K562 (cell line): ENCODE measurements at regions not wholly inside any gene's neighbourhood (a gene's known extent, or its start where the extent isn't known, plus 50 kb on each side); places are given as distances from the start of the nearest gene placed in this dataset.

Experiments used
- ATAC-seq: fragments of 200-7000 bp; cut with Tn5 transposase; 3 replicates; pipeline ENCODE4 v1.9.1; 2020; ENCODE audit warnings: moderate library complexity
- BruUV-seq: library from RNA; stranded (reverse); fragments of 400-500 nt; replicated peaks from 2 replicates; lab custom pipeline; 2021; lab: Mats Ljungman, UMichigan
- CTCF ChIA-PET: fragments of 300-600 bp; formaldehyde crosslinking; extraction: SDS; loops from one replicate; lab custom pipeline; 2021; ENCODE audit warnings: low intra/inter-chr PET ratio; lab: Yijun Ruan, JAX
- POLR2A ChIA-PET: fragments of 300-600, 350-650 bp; sonication (Branson Sonifier 250); formaldehyde crosslinking; extraction: SDS; loops from one replicate; lab custom pipeline; 2021; ENCODE audit warnings: antibody characterized with exemption, inconsistent platforms; lab: Yijun Ruan, JAX
- DNase-seq, 4 experiments: peaks; one replicate each; pipeline versions ENCODE4 v3.0.0 to v3.0.0-alpha.2; 2011 to 2018; ENCODE audit warnings: low spot score in 3 of 4, mixed read lengths in 3 of 4; ENCODE audit errors: extremely low read depth in 1 of 4
- FAIRE-seq: peaks from 2 replicates; lab custom pipeline; 2011; peaks lifted over from hg19 to GRCh38; lab: Jason Lieb, UNC
- H2AFZ ChIP-seq: 2 replicates; pipeline ENCODE4 v1.6.0; 2011; ENCODE audit warnings: low read depth, low read length, control low read depth, inconsistent platforms
- H3K27ac ChIP-seq: fragments of 200-600 bp; 3 replicates; pipeline ENCODE4 v1.8.0; 2011; ENCODE audit warnings: low read depth, mild to moderate bottlenecking, control low read depth, inconsistent platforms, low read length, moderate library complexity, mixed read lengths; ENCODE audit errors: extremely low read depth
- H3K27me3 ChIP-seq, 2 experiments: fragments of 300-600 bp in 1 of 2; 2 replicates in 1 of 2; 3 replicates in 1 of 2; pipeline versions ENCODE4 v1.6.0 to v1.8.0; 2011; ENCODE audit warnings: inconsistent platforms in 2 of 2, low read length in 2 of 2, mild to moderate bottlenecking in 1 of 2, mixed read lengths in 1 of 2, moderate library complexity in 1 of 2; ENCODE audit not compliant: control insufficient read depth in 2 of 2, insufficient read depth in 2 of 2
- H3K36me3 ChIP-seq: fragments of 300-600 bp; 3 replicates; pipeline ENCODE4 v1.8.0; 2011; ENCODE audit warnings: mild to moderate bottlenecking, low read length, inconsistent platforms; ENCODE audit not compliant: control insufficient read depth, insufficient read depth
- H3K4me1 ChIP-seq, 2 experiments: fragments of 200-600 bp in 1 of 2; replicated peaks in 1 of 2; 2 replicates in 1 of 2; 3 replicates in 1 of 2; pipeline versions ENCODE4 v1.5.1 to v1.8.0; 2011; ENCODE audit warnings: inconsistent platforms in 2 of 2, low read length in 2 of 2, mild to moderate bottlenecking in 1 of 2, mixed read lengths in 1 of 2, moderate library complexity in 1 of 2; ENCODE audit not compliant: control insufficient read depth in 2 of 2, insufficient read depth in 2 of 2
- H3K4me2 ChIP-seq: 2 replicates; pipeline ENCODE4 v1.6.1; 2011; ENCODE audit warnings: low read length, control low read depth, inconsistent platforms, mixed read lengths; ENCODE audit not compliant: insufficient read depth
- H3K4me3 ChIP-seq: fragments of 200-600 bp; sonication (generic), shearing (Covaris generic); 2 replicates; pipeline ENCODE4 v1.5.1; 2016; ENCODE audit warnings: control low read depth, inconsistent platforms
- H3K79me2 ChIP-seq: fragments of 200-600 bp; 3 replicates; pipeline ENCODE4 v1.8.0; 2011; ENCODE audit warnings: low read length, inconsistent platforms; ENCODE audit not compliant: control insufficient read depth, insufficient read depth
- H3K9ac ChIP-seq, 2 experiments: 2 replicates each; pipeline versions ENCODE4 v1.6.0 to v1.6.1; 2011; ENCODE audit warnings: low read depth in 2 of 2, low read length in 2 of 2, control low read depth in 1 of 2, inconsistent platforms in 1 of 2, mild to moderate bottlenecking in 1 of 2, mixed read lengths in 1 of 2; ENCODE audit not compliant: insufficient read depth in 1 of 2
- H3K9me1 ChIP-seq: one replicate; pipeline ENCODE4 v1.6.0; 2011; ENCODE audit warnings: inconsistent platforms, mild to moderate bottlenecking, low read length, moderate library complexity; ENCODE audit not compliant: control insufficient read depth, insufficient read depth
- H3K9me3 ChIP-seq: replicated peaks from 2 replicates; pipeline ENCODE4 v1.5.1; 2011; ENCODE audit warnings: low read depth, low read length, inconsistent platforms; ENCODE audit not compliant: control insufficient read depth, insufficient read depth
- H4K20me1 ChIP-seq: replicated peaks from 2 replicates; pipeline ENCODE4 v1.6.1; 2011; ENCODE audit warnings: low read length, inconsistent platforms, mixed read lengths; ENCODE audit not compliant: control insufficient read depth, insufficient read depth
- E2F1 ChIP-seq: sonication (generic); formaldehyde crosslinking; IDR thresholded peaks from 2 replicates; pipeline ENCODE4 v1.8.1; 2023; ENCODE audit warnings: mild to moderate bottlenecking, missing genetic modification reagents, moderate library complexity
- NELFE ChIP-seq: IDR thresholded peaks from 2 replicates; pipeline ENCODE4 v1.6.1; 2011; ENCODE audit warnings: mild to moderate bottlenecking; ENCODE audit not compliant: insufficient read depth, insufficient read length
- SMC3 ChIP-seq: conservative IDR thresholded peaks from 2 replicates; pipeline ENCODE4 v1.6.1; 2011; ENCODE audit warnings: low read depth, low read length, improper control_type of control experiment; ENCODE audit not compliant: insufficient read depth
- ZNF133 ChIP-seq: fragments of 250-450 bp; sonication (Bioruptor Pico); IDR thresholded peaks from 2 replicates; pipeline ENCODE4 v1.4.0; 2020; ENCODE audit warnings: mild to moderate bottlenecking
- ZNF282 ChIP-seq: sonication (generic); formaldehyde crosslinking; IDR thresholded peaks from 2 replicates; pipeline ENCODE4 v1.8.1; 2023; ENCODE audit warnings: missing genetic modification reagents
- ZNF57 ChIP-seq: fragments of 450-650 bp; formaldehyde crosslinking; IDR thresholded peaks from 2 replicates; pipeline ENCODE4 v1.4.0; 2020; ENCODE audit warnings: mild to moderate bottlenecking, moderate library complexity
- ZZZ3 ChIP-seq: fragments of 450-650 bp; IDR thresholded peaks from 2 replicates; pipeline ENCODE4 v1.6.1; 2016; ENCODE audit warnings: antibody characterized with exemption, mild to moderate bottlenecking, moderate library complexity
- WGBS: fragments of 100-300 bp; shearing (Covaris generic); methylation state at CpG from one replicate; pipeline ENCODE4 v1.1.6; 2016; ENCODE audit warnings: low coverage, mixed read lengths; ENCODE audit not compliant: insufficient coverage; ENCODE audit errors: missing lambda C conversion rate; 5-methylcytosine and 5-hydroxymethylcytosine counted together
- in situ Hi-C: fragments of 300-500 bp; cut with MboI; formaldehyde crosslinking; loops from 4 replicates; pipeline ENCODE4 v1.15.0; 2018; ENCODE audit warnings: inconsistent platforms, mixed read lengths
- intact Hi-C: fragments of 100-400 bp; cut with micrococcal nuclease; formaldehyde crosslinking; loops from 2 replicates; pipeline ENCODE4 v1.14.2; 2022
- TF ChIP-seq, protein P1 (sequence below): sonication (generic); formaldehyde crosslinking; IDR thresholded peaks from 2 replicates; pipeline ENCODE4 v1.8.0; 2022; ENCODE audit warnings: mild to moderate bottlenecking, missing genetic modification reagents
- TF ChIP-seq, protein P2 (sequence below): sonication (generic); formaldehyde crosslinking; IDR thresholded peaks from 2 replicates; pipeline ENCODE4 v1.8.0; 2023; ENCODE audit warnings: mild to moderate bottlenecking, missing genetic modification reagents

- TF ChIP-seq, protein P1, sequence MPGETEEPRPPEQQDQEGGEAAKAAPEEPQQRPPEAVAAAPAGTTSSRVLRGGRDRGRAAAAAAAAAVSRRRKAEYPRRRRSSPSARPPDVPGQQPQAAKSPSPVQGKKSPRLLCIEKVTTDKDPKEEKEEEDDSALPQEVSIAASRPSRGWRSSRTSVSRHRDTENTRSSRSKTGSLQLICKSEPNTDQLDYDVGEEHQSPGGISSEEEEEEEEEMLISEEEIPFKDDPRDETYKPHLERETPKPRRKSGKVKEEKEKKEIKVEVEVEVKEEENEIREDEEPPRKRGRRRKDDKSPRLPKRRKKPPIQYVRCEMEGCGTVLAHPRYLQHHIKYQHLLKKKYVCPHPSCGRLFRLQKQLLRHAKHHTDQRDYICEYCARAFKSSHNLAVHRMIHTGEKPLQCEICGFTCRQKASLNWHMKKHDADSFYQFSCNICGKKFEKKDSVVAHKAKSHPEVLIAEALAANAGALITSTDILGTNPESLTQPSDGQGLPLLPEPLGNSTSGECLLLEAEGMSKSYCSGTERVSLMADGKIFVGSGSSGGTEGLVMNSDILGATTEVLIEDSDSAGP = no peak
- no peak for TF ChIP-seq E2F1
Measured at GRCh38 chr5:2000591-2000990, 117.9 kb upstream of the IRX4 start (continued).

GRCh38 chr5:1999794-2000193 lies 117.1 kb upstream of the IRX4 start:
- no peaks in the 10 kb centered on the region for H3K9me1 ChIP-seq
- POLR2A ChIA-PET = no interaction called here
- TF ChIP-seq, protein P2, sequence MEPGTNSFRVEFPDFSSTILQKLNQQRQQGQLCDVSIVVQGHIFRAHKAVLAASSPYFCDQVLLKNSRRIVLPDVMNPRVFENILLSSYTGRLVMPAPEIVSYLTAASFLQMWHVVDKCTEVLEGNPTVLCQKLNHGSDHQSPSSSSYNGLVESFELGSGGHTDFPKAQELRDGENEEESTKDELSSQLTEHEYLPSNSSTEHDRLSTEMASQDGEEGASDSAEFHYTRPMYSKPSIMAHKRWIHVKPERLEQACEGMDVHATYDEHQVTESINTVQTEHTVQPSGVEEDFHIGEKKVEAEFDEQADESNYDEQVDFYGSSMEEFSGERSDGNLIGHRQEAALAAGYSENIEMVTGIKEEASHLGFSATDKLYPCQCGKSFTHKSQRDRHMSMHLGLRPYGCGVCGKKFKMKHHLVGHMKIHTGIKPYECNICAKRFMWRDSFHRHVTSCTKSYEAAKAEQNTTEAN (CRISPR knock-in tag) = no peak
- TF ChIP-seq SMC3 = no peak
- no peak for TF ChIP-seq ZNF57
- no peak for TF ChIP-seq ZNF133
- no peak for TF ChIP-seq ZNF282 (CRISPR knock-in tag)
- no peak for TF ChIP-seq NELFE
- TF ChIP-seq ZZZ3 = no peak
- TF ChIP-seq, all 486 proteins: peak for 0
- ATAC-seq (no peak), FAIRE-seq (no peak), DNase-seq (no peak)
- no peaks in the 10 kb centered on the region for H3K4me1 ChIP-seq
- H3K4me3 ChIP-seq = no peak overlapping the region
- peaks cover 15 to 54% of the 10 kb centered on the region in 2 experiments; a peak in 4 of 5 replicates for H3K27me3 ChIP-seq
- no TSS peak for BruUV-seq
- CTCF ChIA-PET = no interaction called here
- H2AFZ ChIP-seq = no peak overlapping the region
- no peak overlapping the region for H3K9ac ChIP-seq
- H3K4me2 ChIP-seq = no peak overlapping the region
- in situ Hi-C loops (no loop called here), intact Hi-C loops (no loop called here)
- 0% methylated on average over 6 of the region's 6 CpGs for WGBS
- H4K20me1 ChIP-seq = peaks cover 8% of the 10 kb centered on the region
- no peaks in the 10 kb centered on the region for H3K36me3 ChIP-seq
- no peaks in the 10 kb centered on the region for H3K9me3 ChIP-seq
- no peak overlapping the region for H3K27ac ChIP-seq
- H3K79me2 ChIP-seq = no peaks in the 10 kb centered on the region
